ENCODE measurements at regions not wholly inside any gene's neighbourhood (a gene's known extent, or its start where the extent isn't known, plus 50 kb on each side); places are given as distances from the start of the nearest gene placed in this dataset.

- TF ChIP-seq, protein P1, sequence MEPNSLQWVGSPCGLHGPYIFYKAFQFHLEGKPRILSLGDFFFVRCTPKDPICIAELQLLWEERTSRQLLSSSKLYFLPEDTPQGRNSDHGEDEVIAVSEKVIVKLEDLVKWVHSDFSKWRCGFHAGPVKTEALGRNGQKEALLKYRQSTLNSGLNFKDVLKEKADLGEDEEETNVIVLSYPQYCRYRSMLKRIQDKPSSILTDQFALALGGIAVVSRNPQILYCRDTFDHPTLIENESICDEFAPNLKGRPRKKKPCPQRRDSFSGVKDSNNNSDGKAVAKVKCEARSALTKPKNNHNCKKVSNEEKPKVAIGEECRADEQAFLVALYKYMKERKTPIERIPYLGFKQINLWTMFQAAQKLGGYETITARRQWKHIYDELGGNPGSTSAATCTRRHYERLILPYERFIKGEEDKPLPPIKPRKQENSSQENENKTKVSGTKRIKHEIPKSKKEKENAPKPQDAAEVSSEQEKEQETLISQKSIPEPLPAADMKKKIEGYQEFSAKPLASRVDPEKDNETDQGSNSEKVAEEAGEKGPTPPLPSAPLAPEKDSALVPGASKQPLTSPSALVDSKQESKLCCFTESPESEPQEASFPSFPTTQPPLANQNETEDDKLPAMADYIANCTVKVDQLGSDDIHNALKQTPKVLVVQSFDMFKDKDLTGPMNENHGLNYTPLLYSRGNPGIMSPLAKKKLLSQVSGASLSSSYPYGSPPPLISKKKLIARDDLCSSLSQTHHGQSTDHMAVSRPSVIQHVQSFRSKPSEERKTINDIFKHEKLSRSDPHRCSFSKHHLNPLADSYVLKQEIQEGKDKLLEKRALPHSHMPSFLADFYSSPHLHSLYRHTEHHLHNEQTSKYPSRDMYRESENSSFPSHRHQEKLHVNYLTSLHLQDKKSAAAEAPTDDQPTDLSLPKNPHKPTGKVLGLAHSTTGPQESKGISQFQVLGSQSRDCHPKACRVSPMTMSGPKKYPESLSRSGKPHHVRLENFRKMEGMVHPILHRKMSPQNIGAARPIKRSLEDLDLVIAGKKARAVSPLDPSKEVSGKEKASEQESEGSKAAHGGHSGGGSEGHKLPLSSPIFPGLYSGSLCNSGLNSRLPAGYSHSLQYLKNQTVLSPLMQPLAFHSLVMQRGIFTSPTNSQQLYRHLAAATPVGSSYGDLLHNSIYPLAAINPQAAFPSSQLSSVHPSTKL (CRISPR knock-in tag; IDR thresholded peaks at IDR 0.05), result peak; percentile 81
- no peak for TF ChIP-seq SRSF4 (IDR thresholded peaks at IDR 0.05; ENCODE audit: low read depth, low read length, poor library complexity, severe bottlenecking)
- TF ChIP-seq KAT8 (CRISPR knock-in tag; IDR thresholded peaks at IDR 0.05), result peak; percentile 52; the same call in 1 of the 2 replicates
- TF ChIP-seq UBTF (CRISPR knock-in tag; IDR thresholded peaks at IDR 0.05), result no peak
- TF ChIP-seq PRMT3 (CRISPR knock-in tag; IDR thresholded peaks at IDR 0.05; ENCODE audit: borderline replicate concordance, low read depth), result no peak
- no peak for TF ChIP-seq ZBTB26 (CRISPR knock-in tag; IDR thresholded peaks at IDR 0.05; ENCODE audit: borderline replicate concordance)
- TF ChIP-seq ZNF354B (CRISPR knock-in tag; IDR thresholded peaks at IDR 0.05), result no peak
- no peak for TF ChIP-seq SNAI1 (CRISPR knock-in tag; IDR thresholded peaks at IDR 0.05; ENCODE audit: borderline replicate concordance)
- no peak for TF ChIP-seq ZNF598 (CRISPR knock-in tag; IDR thresholded peaks at IDR 0.05; ENCODE audit: borderline replicate concordance)
- TF ChIP-seq ZBTB7B (CRISPR knock-in tag; IDR thresholded peaks at IDR 0.05), result peak; percentile 82
- no peak for TF ChIP-seq TOE1 (CRISPR knock-in tag; IDR thresholded peaks at IDR 0.05)
- 0 out of 2 replicates have a peak, but pooled peaks have one; percentile 42 for TF ChIP-seq NFKBIZ (CRISPR knock-in tag; IDR thresholded peaks at IDR 0.05)
- TF ChIP-seq, protein P2, sequence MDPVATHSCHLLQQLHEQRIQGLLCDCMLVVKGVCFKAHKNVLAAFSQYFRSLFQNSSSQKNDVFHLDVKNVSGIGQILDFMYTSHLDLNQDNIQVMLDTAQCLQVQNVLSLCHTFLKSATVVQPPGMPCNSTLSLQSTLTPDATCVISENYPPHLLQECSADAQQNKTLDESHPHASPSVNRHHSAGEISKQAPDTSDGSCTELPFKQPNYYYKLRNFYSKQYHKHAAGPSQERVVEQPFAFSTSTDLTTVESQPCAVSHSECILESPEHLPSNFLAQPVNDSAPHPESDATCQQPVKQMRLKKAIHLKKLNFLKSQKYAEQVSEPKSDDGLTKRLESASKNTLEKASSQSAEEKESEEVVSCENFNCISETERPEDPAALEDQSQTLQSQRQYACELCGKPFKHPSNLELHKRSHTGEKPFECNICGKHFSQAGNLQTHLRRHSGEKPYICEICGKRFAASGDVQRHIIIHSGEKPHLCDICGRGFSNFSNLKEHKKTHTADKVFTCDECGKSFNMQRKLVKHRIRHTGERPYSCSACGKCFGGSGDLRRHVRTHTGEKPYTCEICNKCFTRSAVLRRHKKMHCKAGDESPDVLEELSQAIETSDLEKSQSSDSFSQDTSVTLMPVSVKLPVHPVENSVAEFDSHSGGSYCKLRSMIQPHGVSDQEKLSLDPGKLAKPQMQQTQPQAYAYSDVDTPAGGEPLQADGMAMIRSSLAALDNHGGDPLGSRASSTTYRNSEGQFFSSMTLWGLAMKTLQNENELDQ (CRISPR knock-in tag; IDR thresholded peaks at IDR 0.05; ENCODE audit: borderline replicate concordance), result no peak
- peak; percentile 59; the same call in 1 of the 2 replicates for TF ChIP-seq MED1 (CRISPR knock-in tag; IDR thresholded peaks at IDR 0.05)
- TF ChIP-seq SIN3A (IDR thresholded peaks at IDR 0.05; ENCODE audit: borderline replicate concordance, low read depth, low read length), result no peak
- peak; percentile 73 for TF ChIP-seq SALL1 (CRISPR knock-in tag; IDR thresholded peaks at IDR 0.05)
- TF ChIP-seq PHF21A (CRISPR knock-in tag; IDR thresholded peaks at IDR 0.05), result 0 out of 2 replicates have a peak, but pooled peaks have one; percentile 25
- TF ChIP-seq SUZ12 (IDR thresholded peaks at IDR 0.05; ENCODE audit: low read depth, low read length), result no peak
- TF ChIP-seq GFI1 (CRISPR knock-in tag; IDR thresholded peaks at IDR 0.05; ENCODE audit: borderline replicate concordance), result 0 out of 2 replicates have a peak, but pooled peaks have one; percentile 1
These were observed 158.6 kb upstream of the NR2F2 start (continued) for GRCh38 chr15:96171853-96172296.
